ENCODE measurements at regions not wholly inside any gene's neighbourhood (a gene's known extent, or its start where the extent isn't known, plus 50 kb on each side); places are given as distances from the start of the nearest gene placed in this dataset.
"Not testable (repeated sequence)": the region's sequence is repeated elsewhere in the genome, so short reads cannot be mapped to it uniquely, and the experiment has no call there.

DNA sequence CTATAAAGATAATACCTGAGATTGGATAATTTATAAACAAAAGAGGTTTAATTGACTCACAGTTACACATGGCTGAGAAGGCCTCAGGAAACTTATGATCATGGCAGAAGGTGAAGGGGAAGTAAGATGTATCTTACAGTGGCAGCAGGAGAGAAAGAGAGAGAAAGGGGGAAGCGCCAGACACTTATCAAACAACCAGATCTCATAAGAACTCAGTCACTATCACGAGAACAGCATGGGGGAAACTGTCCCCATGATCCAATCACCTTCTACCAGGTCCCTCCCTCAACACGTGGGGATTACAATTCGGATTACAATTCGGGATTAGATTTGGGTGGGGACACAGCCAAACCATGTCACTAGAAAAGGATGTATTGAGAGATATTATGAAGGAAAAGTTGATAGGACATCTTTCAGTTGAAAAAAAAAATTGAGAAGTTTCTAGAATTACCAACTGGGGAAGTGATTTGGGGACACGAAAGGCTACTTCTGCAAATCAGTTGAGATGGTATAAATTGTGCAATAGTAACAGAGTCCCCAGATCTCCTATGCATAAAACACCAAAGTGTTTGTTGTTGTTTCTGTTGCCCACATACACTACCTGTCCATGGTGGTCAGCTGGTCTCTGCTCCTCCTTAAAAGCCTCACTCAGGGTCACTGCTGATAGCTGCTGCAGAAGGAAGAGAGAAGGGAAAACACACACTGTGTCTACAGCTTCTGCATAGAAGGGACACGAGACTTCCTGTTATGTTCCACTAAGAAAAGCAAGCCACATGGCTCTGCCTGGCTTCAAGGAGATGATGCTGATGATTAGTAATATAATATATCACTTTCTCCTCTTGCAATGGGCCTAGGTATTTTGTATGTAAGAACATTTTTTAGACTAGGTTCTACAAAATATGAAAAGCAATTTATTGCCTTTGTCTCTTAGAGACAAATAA is 465.5 kb downstream of the PDZRN4 start:
- no peak for DNase-seq

DNA sequence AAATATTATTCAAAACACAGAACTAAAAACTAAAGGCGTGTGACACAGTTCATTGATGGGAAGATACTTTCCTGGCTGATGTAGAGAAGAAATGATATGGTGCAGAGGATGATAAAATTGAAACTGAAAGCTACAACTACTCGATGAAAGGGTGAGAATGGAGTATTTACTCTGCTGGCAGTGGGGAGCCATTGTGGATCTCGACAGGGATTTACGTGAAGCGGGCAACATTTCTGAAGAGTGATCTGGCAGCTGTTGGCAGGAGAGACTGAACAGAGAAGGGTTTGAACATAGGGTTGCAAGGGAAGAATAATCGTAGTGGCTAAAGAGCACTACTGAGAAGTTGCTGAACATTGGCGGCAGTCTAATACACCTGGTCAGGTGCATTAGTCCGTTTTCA is 464.9 kb downstream of the PDZRN4 start:
- DNase-seq, result no peak

DNA sequence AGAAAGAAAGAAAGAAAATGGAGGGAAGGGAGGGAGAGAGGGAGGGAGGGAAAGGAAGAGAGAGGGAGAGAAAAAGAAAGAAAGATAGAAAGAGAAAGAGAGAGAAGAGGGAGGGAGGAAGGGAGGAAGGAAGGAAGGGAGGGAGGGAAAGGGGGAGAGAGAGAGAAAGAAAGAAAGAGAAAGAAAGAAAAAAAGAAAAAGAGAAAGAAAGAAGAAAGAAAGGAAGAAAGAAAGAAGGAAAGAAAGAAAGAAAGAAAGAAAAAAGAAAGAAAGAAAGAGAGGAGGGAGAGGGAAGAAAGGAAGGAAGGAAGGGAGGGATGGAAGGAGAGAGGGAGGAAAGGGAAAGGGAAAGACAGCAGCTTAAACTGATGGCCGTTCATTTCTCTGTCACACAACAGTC is 457.5 kb downstream of the PDZRN4 start:
- no peak for DNase-seq

DNA sequence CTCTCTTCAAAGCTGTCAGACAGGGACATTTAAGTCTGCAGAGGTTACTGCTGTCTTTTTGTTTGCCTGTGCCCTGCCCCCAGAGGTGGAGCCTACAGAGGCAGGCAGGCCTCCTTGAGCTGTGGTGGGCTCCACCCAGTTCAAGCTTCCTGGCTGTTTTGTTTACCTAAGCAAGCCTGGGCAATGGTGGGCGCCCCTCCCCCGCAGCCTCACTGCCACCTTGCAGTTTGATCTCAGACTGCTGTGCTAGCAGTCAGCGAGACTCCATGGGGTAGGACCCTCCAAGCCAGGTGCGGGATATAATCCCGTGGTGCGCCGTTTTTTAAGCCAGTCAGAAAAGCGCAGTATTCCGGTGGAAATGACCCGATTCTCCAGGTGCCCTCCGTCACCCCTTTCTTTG is 454.7 kb downstream of the PDZRN4 start:
- not testable (repeated sequence) for DNase-seq

DNA sequence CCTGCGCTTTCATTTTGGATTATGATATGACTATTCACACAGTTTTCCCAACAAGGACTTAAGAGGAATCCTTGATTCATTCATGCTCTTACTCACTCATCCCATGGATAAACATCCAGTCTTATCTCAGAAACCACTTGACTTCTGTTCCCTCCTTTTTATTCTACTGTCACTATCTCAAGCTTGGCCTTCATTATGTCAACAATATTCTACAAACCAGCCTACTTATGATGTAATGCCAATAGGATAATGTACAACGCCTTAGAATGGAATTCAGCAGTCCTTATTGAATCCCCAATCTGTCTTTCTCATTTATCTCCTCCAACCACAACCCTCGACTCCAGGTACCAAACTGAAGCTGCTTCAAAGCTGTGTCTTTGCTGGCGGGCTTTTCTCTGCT is 448.5 kb downstream of the PDZRN4 start:
- DNase-seq, result no peak

GRCh38 chr12:41635626-41636364 is 447.7 kb downstream of the PDZRN4 start:
- DNase-seq, result no peak

- DNase-seq, result no peak
Observed at GRCh38 chr12:41634091-41634490, 446.0 kb downstream of the PDZRN4 start.

DNA sequence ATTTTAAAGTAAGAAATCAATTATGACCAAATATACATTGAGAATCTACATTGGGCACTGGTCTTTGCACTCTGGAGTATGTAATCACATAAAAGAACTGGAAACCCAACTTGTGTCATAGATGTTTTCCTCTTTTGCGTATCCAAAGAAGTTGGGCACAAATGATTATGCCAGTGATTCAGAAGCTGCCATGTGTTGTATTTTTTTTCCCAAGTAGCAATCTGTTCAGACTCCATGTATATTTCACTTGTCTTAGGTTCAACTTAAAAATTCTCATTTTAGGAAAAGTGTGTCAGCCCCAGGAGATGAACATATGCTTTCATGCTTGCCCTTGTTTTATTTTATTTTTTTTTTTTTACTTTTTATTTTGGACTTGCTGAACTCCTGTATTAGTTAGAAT is 441.5 kb downstream of the PDZRN4 start:
- no peak for DNase-seq

GRCh38 chr12:41627476-41627875 is 439.4 kb downstream of the PDZRN4 start:
- DNase-seq, result no peak

- no peak for DNase-seq
Observed at GRCh38 chr12:41624571-41624970, 436.5 kb downstream of the PDZRN4 start.

All from retina (tissue), 1 donor.